ENCODE measurements at regions not wholly inside any gene's neighbourhood (a gene's known extent, or its start where the extent isn't known, plus 50 kb on each side); places are given as distances from the start of the nearest gene placed in this dataset.

GRCh38 chr3:107987036-107987939 lies 103.5 kb downstream of the CD47 start:
- no peak for TF ChIP-seq EP300 (IDR thresholded peaks at IDR 0.05)
- no peak for TF ChIP-seq CTCF (IDR thresholded peaks at IDR 0.05)

Measured in esophagus muscularis mucosa (tissue), 3 donors.